SK-N-SH (cell line): ENCODE measurements at regions not wholly inside any gene's neighbourhood (a gene's known extent, or its start where the extent isn't known, plus 50 kb on each side); places are given as distances from the start of the nearest gene placed in this dataset.

Experiments
- CHD2 ChIP-seq: fragments of 150-350 bp; IDR thresholded peaks from 2 replicates; pipeline ENCODE4 v1.6.1; 2018; ENCODE audit warnings: low read length; ENCODE audit not compliant: partially characterized antibody
- RAD21 ChIP-seq: IDR thresholded peaks from 2 replicates; pipeline ENCODE4 v1.6.1; 2012; ENCODE audit warnings: mild to moderate bottlenecking, low read length
- REST ChIP-seq: IDR thresholded peaks from 2 replicates; pipeline ENCODE4 v1.6.1; 2012; ENCODE audit warnings: mild to moderate bottlenecking, low read depth, low read length, moderate library complexity
- TAF1 ChIP-seq: IDR thresholded peaks from 2 replicates; pipeline ENCODE4 v1.6.1; 2012; ENCODE audit warnings: low read depth, mild to moderate bottlenecking, low read length, moderate library complexity, borderline replicate concordance
- TF ChIP-seq, protein P1 (sequence below): fragments of 200-600 bp; sonication (generic); IDR thresholded peaks from 2 replicates; pipeline ENCODE4 v1.6.1; 2017; ENCODE audit warnings: antibody characterized with exemption, mild to moderate bottlenecking, moderate library complexity

DNA sequence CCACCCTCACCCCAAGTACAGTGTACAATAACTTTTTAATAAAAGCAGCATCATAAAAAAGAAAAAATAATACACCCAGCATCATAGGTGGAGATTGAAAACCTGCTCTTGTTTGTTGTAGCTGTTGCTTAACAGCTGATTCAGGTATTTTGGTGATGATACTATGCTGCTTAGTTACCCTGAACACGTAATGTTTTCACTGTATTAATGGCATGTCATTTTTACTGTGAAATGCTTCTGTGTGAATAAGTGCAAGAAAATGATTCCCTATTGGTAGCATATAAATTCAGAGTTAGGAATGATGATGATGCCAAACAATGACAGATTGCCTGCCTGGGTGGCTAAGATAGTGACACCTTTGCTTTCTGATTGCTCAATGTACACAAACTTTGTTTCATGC lies 405.7 kb downstream of the HDGFL1 start:
- TF ChIP-seq TAF1 (no peak), REST (no peak), RAD21 (no peak), CHD2 (no peak)
- TF ChIP-seq, protein P1, sequence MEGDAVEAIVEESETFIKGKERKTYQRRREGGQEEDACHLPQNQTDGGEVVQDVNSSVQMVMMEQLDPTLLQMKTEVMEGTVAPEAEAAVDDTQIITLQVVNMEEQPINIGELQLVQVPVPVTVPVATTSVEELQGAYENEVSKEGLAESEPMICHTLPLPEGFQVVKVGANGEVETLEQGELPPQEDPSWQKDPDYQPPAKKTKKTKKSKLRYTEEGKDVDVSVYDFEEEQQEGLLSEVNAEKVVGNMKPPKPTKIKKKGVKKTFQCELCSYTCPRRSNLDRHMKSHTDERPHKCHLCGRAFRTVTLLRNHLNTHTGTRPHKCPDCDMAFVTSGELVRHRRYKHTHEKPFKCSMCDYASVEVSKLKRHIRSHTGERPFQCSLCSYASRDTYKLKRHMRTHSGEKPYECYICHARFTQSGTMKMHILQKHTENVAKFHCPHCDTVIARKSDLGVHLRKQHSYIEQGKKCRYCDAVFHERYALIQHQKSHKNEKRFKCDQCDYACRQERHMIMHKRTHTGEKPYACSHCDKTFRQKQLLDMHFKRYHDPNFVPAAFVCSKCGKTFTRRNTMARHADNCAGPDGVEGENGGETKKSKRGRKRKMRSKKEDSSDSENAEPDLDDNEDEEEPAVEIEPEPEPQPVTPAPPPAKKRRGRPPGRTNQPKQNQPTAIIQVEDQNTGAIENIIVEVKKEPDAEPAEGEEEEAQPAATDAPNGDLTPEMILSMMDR = no peak
